Tibial artery (tissue), 4 donors: ENCODE measurements at regions not wholly inside any gene's neighbourhood (a gene's known extent, or its start where the extent isn't known, plus 50 kb on each side); places are given as distances from the start of the nearest gene placed in this dataset.

Experiments
- DNase-seq, 2 donors: peaks; one replicate each; pipeline ENCODE4 v3.0.0-alpha.2; 2019
- H3K27ac ChIP-seq, 2 donors: fragments of 200-600 bp; sonication (generic) in 1 of 2; 1 replicate in 1 of 2; 2 replicates in 1 of 2; pipeline ENCODE4 v1.5.1; 2018 to 2019; ENCODE audit warnings: mild to moderate bottlenecking in 1 of 2
- H3K27me3 ChIP-seq, 2 donors: fragments of 200-600 bp; sonication (generic) in 1 of 2; one replicate each; pipeline versions ENCODE4 v1.5.1 to v1.6.0; 2016 to 2019
- H3K36me3 ChIP-seq, 3 donors: fragments of 200-600 bp; sonication (generic) in 2 of 3; one replicate each; pipeline ENCODE4 v1.5.1; 2016 to 2019; ENCODE audit warnings: mild to moderate bottlenecking in 2 of 3
- H3K4me1 ChIP-seq, 4 donors: fragments of 200-600 bp; sonication (generic) in 2 of 4; 1 replicate in 3 of 4; 2 replicates in 1 of 4; pipeline ENCODE4 v1.5.1; 2016 to 2019
- H3K4me3 ChIP-seq, 2 donors: fragments of 200-600 bp; sonication (generic) in 1 of 2; 1 replicate in 1 of 2; 2 replicates in 1 of 2; pipeline ENCODE4 v1.5.1; 2018 to 2019; ENCODE audit warnings: mild to moderate bottlenecking in 2 of 2
- H3K9me3 ChIP-seq, 3 donors: fragments of 200-600 bp; sonication (generic) in 1 of 3; one replicate each; pipeline ENCODE4 v1.5.1; 2016 to 2019
- CTCF ChIP-seq, 2 experiments: fragments of 200-600 bp in 1 of 2; fragments of 450-650 bp in 1 of 2; IDR thresholded peaks; one replicate each; pipeline ENCODE4 v1.5.1; 2017 to 2019; ENCODE audit warnings: antibody characterized with exemption in 2 of 2, mild to moderate bottlenecking in 1 of 2, moderate library complexity in 1 of 2
- intact Hi-C: fragments of 100-400 bp; cut with DNase I; formaldehyde crosslinking; loops from one replicate; pipeline ENCODE4 v1.15.0; 2023; ENCODE audit warnings: low total_unique reads

GRCh38 chr4:12050357-12050756 is 621.7 kb upstream of the HS3ST1 start:
- no peaks in the 10 kb centered on the region for H3K27me3 ChIP-seq
- H3K36me3 ChIP-seq, result no peaks in the 10 kb centered on the region
- no peak for TF ChIP-seq CTCF (IDR thresholded peaks at IDR 0.05)
- DNase-seq, result no peak
- no peaks in the 10 kb centered on the region for H3K4me1 ChIP-seq
- no peaks in the 10 kb centered on the region for H3K9me3 ChIP-seq
- intact Hi-C loops, result no loop called here
- H3K27ac ChIP-seq, result no peak overlapping the region
- H3K4me3 ChIP-seq, result no peak overlapping the region

GRCh38 chr4:12042818-12043217 is 614.1 kb upstream of the HS3ST1 start:
- no peak overlapping the region for H3K27ac ChIP-seq
- no peak for DNase-seq
- intact Hi-C loops, result no loop called here
- H3K4me1 ChIP-seq, result no peaks in the 10 kb centered on the region
- no peak overlapping the region for H3K4me3 ChIP-seq
- no peaks in the 10 kb centered on the region for H3K27me3 ChIP-seq
- TF ChIP-seq CTCF (IDR thresholded peaks at IDR 0.05), result no peak
- H3K36me3 ChIP-seq, result no peaks in the 10 kb centered on the region
- H3K9me3 ChIP-seq, result peaks cover 0 to 10% (median 0%) of the 10 kb centered on the region in 3 donors

GRCh38 chr4:12041828-12042227 is 613.1 kb upstream of the HS3ST1 start:
- H3K4me1 ChIP-seq, result no peaks in the 10 kb centered on the region
- H3K27ac ChIP-seq, result no peak overlapping the region
- intact Hi-C loops, result no loop called here
- no peaks in the 10 kb centered on the region for H3K27me3 ChIP-seq
- peaks cover 0 to 10% (median 0%) of the 10 kb centered on the region in 3 donors for H3K9me3 ChIP-seq
- no peak for DNase-seq
- no peak overlapping the region for H3K4me3 ChIP-seq
- no peak for TF ChIP-seq CTCF (IDR thresholded peaks at IDR 0.05)
- H3K36me3 ChIP-seq, result no peaks in the 10 kb centered on the region

- H3K4me1 ChIP-seq, result no peaks in the 10 kb centered on the region
- H3K27me3 ChIP-seq, result no peaks in the 10 kb centered on the region
- H3K27ac ChIP-seq, result no peak overlapping the region
- H3K36me3 ChIP-seq, result no peaks in the 10 kb centered on the region
- TF ChIP-seq CTCF (IDR thresholded peaks at IDR 0.05), result no peak
- intact Hi-C loops, result no loop called here
- H3K4me3 ChIP-seq, result no peak overlapping the region
- peaks cover 0 to 10% (median 0%) of the 10 kb centered on the region in 3 donors for H3K9me3 ChIP-seq
- no peak for DNase-seq
Observed at GRCh38 chr4:12036450-12036849, 607.8 kb upstream of the HS3ST1 start.

GRCh38 chr4:12028258-12028657 is 599.6 kb upstream of the HS3ST1 start:
- Histone ChIP-seq H3K9me3 (no peaks in the 10 kb centered on the region), H3K4me3 (no peak overlapping the region), H3K27me3 (no peaks in the 10 kb centered on the region), H3K36me3 (no peaks in the 10 kb centered on the region), H3K27ac (no peak overlapping the region), H3K4me1 (no peaks in the 10 kb centered on the region)
- intact Hi-C loops, result no loop called here
- no peak for TF ChIP-seq CTCF (IDR thresholded peaks at IDR 0.05)
- DNase-seq, result no peak

- intact Hi-C loops, result no loop called here
- Histone ChIP-seq H3K9me3 (peaks cover 0 to 5% (median 0%) of the 10 kb centered on the region in 3 donors), H3K27ac (no peak overlapping the region), H3K27me3 (no peaks in the 10 kb centered on the region), H3K4me1 (no peaks in the 10 kb centered on the region), H3K4me3 (no peak overlapping the region), H3K36me3 (no peaks in the 10 kb centered on the region)
- no peak for TF ChIP-seq CTCF (IDR thresholded peaks at IDR 0.05)
- DNase-seq, result no peak
Observed at GRCh38 chr4:12022409-12022808, 593.7 kb upstream of the HS3ST1 start.
